Keratinocyte (primary cell): ENCODE measurements at regions not wholly inside any gene's neighbourhood (a gene's known extent, or its start where the extent isn't known, plus 50 kb on each side); places are given as distances from the start of the nearest gene placed in this dataset.

Experiments used
- DNase-seq: peaks from one replicate; pipeline ENCODE4 v3.0.0-alpha.2; 2011; ENCODE audit warnings: low read depth, missing footprints, low spot score
- FAIRE-seq: peaks from 2 replicates; lab custom pipeline; 2011; peaks lifted over from hg19 to GRCh38; lab: Jason Lieb, UNC
- H2AFZ ChIP-seq: 2 replicates; pipeline ENCODE4 v1.6.0; 2012; ENCODE audit warnings: low read length, control low read depth, inconsistent platforms; ENCODE audit not compliant: control insufficient read depth
- H3K27ac ChIP-seq: 2 replicates; pipeline ENCODE4 v1.5.1; 2011; ENCODE audit warnings: low read length; ENCODE audit not compliant: control insufficient read depth, insufficient read depth
- H3K27me3 ChIP-seq: 3 replicates; pipeline ENCODE4 v1.6.0; 2011; ENCODE audit warnings: low read length; ENCODE audit not compliant: control insufficient read depth, insufficient read depth; ENCODE audit errors: extremely low read depth
- H3K36me3 ChIP-seq, 2 experiments: 2 replicates in 1 of 2; 3 replicates in 1 of 2; pipeline ENCODE4 v1.5.1; 2011; ENCODE audit warnings: low read length in 2 of 2, mild to moderate bottlenecking in 1 of 2; ENCODE audit not compliant: control insufficient read depth in 2 of 2, insufficient read depth in 2 of 2; ENCODE audit errors: extremely low read depth in 1 of 2
- H3K4me1 ChIP-seq: 3 replicates; pipeline ENCODE4 v1.5.1; 2011; ENCODE audit warnings: low read length; ENCODE audit not compliant: control insufficient read depth, insufficient read depth; ENCODE audit errors: extremely low read depth
- H3K4me2 ChIP-seq: 3 replicates; pipeline ENCODE4 v1.6.0; 2011; ENCODE audit warnings: low read depth, low read length; ENCODE audit not compliant: control insufficient read depth, insufficient read depth; ENCODE audit errors: extremely low read depth
- H3K4me3 ChIP-seq, 3 experiments: fragments of 200-600 bp in 1 of 3; sonication (generic) in 1 of 3; 2 replicates in 2 of 3; 3 replicates in 1 of 3; pipeline ENCODE4 v1.5.1; 2011 to 2016; ENCODE audit warnings: low read length in 3 of 3, mild to moderate bottlenecking in 3 of 3, control low read depth in 2 of 3, inconsistent platforms in 1 of 3, low read depth in 1 of 3, mixed read lengths in 1 of 3, mixed run types in 1 of 3, moderate library complexity in 1 of 3; ENCODE audit not compliant: control insufficient read depth in 2 of 3, insufficient read depth in 2 of 3; ENCODE audit errors: extremely low read depth in 1 of 3
- H3K79me2 ChIP-seq: 2 replicates; pipeline ENCODE4 v1.6.0; 2012; ENCODE audit warnings: low read length; ENCODE audit not compliant: control insufficient read depth, insufficient read depth
- H3K9ac ChIP-seq: 3 replicates; pipeline ENCODE4 v1.6.0; 2011; ENCODE audit warnings: low read length; ENCODE audit not compliant: control insufficient read depth, insufficient read depth; ENCODE audit errors: extremely low read depth
- H3K9me1 ChIP-seq: 3 replicates; pipeline ENCODE4 v1.6.0; 2011; ENCODE audit warnings: low read length; ENCODE audit not compliant: control insufficient read depth, insufficient read depth; ENCODE audit errors: extremely low read depth
- H3K9me3 ChIP-seq: 2 replicates; pipeline ENCODE4 v1.5.1; 2012; ENCODE audit warnings: low read depth, low read length; ENCODE audit not compliant: control insufficient read depth
- H4K20me1 ChIP-seq: 3 replicates; pipeline ENCODE4 v1.6.0; 2011; ENCODE audit warnings: low read length; ENCODE audit not compliant: control insufficient read depth, insufficient read depth; ENCODE audit errors: extremely low read depth
- EZH2 ChIP-seq: IDR thresholded peaks from one replicate; pipeline ENCODE4 v1.6.1; 2012; ENCODE audit warnings: inconsistent platforms, mild to moderate bottlenecking, low read length, moderate library complexity
- dilution Hi-C: fragments of 300-500 bp; cut with MboI; formaldehyde crosslinking; loops from one replicate; pipeline ENCODE4 v1.7.0; 2020; ENCODE audit warnings: low sequenced_read_pairs; ENCODE audit not compliant: extremely low pct_ligation_motif_present
- TF ChIP-seq, protein P1 (sequence below), 3 experiments: IDR thresholded peaks in 1 of 3; conservative IDR thresholded peaks in 1 of 3; optimal IDR thresholded peaks in 1 of 3; 2 replicates in 2 of 3; 3 replicates in 1 of 3; pipeline versions ENCODE3 to v1.5.1; 2011; ENCODE audit warnings: low read length in 3 of 3, mild to moderate bottlenecking in 3 of 3, moderate library complexity in 2 of 3, control low read depth in 1 of 3, inconsistent platforms in 1 of 3; ENCODE audit not compliant: insufficient read depth in 2 of 3; ENCODE audit errors: extremely low read depth in 1 of 3

DNA sequence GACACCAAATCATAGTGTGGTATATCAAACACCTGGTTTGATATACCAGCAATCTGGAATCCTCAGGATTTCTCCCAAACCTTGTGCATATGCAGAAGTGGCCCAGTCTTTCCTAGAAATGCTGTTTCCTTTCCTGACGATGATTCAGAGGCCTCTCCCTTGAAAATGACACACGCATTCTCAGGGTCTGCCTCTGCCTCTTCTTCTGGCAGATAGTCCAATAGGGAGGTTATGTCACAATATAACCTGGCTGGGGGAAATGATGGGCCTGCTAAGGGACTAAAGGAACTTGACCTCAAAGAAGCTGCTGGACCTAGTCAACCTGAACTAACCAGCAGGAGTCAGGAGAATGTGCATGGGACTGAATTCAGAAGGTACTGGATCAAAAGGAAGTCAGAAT lies 435.2 kb downstream of the IDS start:
- FAIRE-seq (no peak), DNase-seq (no peak)
- no peak overlapping the region for H3K27ac ChIP-seq
- H3K4me2 ChIP-seq, result no peak overlapping the region
- no peaks in the 10 kb centered on the region for H3K4me1 ChIP-seq
- no peaks in the 10 kb centered on the region for H4K20me1 ChIP-seq
- no peak overlapping the region for H2AFZ ChIP-seq
- no peaks in the 10 kb centered on the region for H3K79me2 ChIP-seq
- H3K9ac ChIP-seq, result no peak overlapping the region
- no peaks in the 10 kb centered on the region for H3K36me3 ChIP-seq
- H3K9me1 ChIP-seq, result no peaks in the 10 kb centered on the region
- no peak overlapping the region for H3K4me3 ChIP-seq
- H3K9me3 ChIP-seq, result no peaks in the 10 kb centered on the region
- dilution Hi-C loops, result no loop called here
- H3K27me3 ChIP-seq, result no peaks in the 10 kb centered on the region
- TF ChIP-seq, protein P1, sequence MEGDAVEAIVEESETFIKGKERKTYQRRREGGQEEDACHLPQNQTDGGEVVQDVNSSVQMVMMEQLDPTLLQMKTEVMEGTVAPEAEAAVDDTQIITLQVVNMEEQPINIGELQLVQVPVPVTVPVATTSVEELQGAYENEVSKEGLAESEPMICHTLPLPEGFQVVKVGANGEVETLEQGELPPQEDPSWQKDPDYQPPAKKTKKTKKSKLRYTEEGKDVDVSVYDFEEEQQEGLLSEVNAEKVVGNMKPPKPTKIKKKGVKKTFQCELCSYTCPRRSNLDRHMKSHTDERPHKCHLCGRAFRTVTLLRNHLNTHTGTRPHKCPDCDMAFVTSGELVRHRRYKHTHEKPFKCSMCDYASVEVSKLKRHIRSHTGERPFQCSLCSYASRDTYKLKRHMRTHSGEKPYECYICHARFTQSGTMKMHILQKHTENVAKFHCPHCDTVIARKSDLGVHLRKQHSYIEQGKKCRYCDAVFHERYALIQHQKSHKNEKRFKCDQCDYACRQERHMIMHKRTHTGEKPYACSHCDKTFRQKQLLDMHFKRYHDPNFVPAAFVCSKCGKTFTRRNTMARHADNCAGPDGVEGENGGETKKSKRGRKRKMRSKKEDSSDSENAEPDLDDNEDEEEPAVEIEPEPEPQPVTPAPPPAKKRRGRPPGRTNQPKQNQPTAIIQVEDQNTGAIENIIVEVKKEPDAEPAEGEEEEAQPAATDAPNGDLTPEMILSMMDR (optimal IDR thresholded peaks at IDR 0.05 in 1 of 3, IDR thresholded peaks at IDR 0.05 in 1 of 3, conservative IDR thresholded peaks at IDR 0.05 in 1 of 3; ENCODE audit: extremely low read depth in 1 of 3, insufficient read depth in 2 of 3, low read length in 3 of 3), result no peak
- TF ChIP-seq EZH2, result no peak

DNA sequence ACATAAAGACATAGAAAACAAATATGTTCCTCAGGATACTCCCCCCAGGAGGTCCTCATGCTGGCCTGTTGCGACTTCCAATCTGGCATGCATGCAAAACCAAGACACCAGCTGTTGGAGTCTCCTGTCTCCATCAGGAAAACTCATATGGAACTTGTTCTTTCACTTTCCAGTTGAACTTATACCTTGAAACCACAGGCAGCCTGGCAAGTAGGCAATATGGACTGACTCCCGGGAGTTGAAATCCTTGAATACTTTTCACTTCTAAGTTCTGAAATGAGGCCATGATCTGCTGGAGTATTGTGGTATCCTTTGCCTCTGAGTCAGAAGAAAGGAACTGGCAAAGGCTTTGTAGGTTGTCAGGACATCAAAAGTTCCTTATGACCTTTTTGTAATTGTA lies 444.2 kb downstream of the IDS start:
- H3K9ac ChIP-seq, result no peak overlapping the region
- dilution Hi-C loops, result no loop called here
- H3K27me3 ChIP-seq, result no peaks in the 10 kb centered on the region
- H3K4me3 ChIP-seq, result no peak overlapping the region
- no peak overlapping the region for H3K27ac ChIP-seq
- no peaks in the 10 kb centered on the region for H4K20me1 ChIP-seq
- H2AFZ ChIP-seq, result no peak overlapping the region
- no peaks in the 10 kb centered on the region for H3K79me2 ChIP-seq
- no peaks in the 10 kb centered on the region for H3K9me1 ChIP-seq
- no peak overlapping the region for H3K4me2 ChIP-seq
- DNase-seq, result no peak
- TF ChIP-seq, protein P1 (optimal IDR thresholded peaks at IDR 0.05 in 1 of 3, IDR thresholded peaks at IDR 0.05 in 1 of 3, conservative IDR thresholded peaks at IDR 0.05 in 1 of 3; ENCODE audit: extremely low read depth in 1 of 3, insufficient read depth in 2 of 3, low read length in 3 of 3), result no peak
- TF ChIP-seq EZH2, result no peak
- no peaks in the 10 kb centered on the region for H3K36me3 ChIP-seq
- no peaks in the 10 kb centered on the region for H3K4me1 ChIP-seq
- no peaks in the 10 kb centered on the region for H3K9me3 ChIP-seq
- FAIRE-seq, result no peak
